ENCODE measurements at regions not wholly inside any gene's neighbourhood (a gene's known extent, or its start where the extent isn't known, plus 50 kb on each side); places are given as distances from the start of the nearest gene placed in this dataset.

- Histone ChIP-seq H3K36me3 (ENCODE audit: control insufficient read depth, low read depth, low read length) (no peaks in the 10 kb centered on the region), H3K4me3 (ENCODE audit: low read length) (no peak overlapping the region), H3K27me3 (ENCODE audit: control insufficient read depth, insufficient read depth, low read length) (no peaks in the 10 kb centered on the region), H3K4me1 (ENCODE audit: control insufficient read depth, low read depth, low read length) (peaks cover 9% of the 10 kb centered on the region), H3K9me3 (ENCODE audit: control insufficient read depth, low read depth, low read length) (no peaks in the 10 kb centered on the region), H3K9ac (ENCODE audit: low read length) (no peak overlapping the region), H3K27ac (ENCODE audit: low read length) (no peak overlapping the region)
These were observed 94.3 kb upstream of the PGRMC2 start for GRCh38 chr4:128381748-128382559.

DNA sequence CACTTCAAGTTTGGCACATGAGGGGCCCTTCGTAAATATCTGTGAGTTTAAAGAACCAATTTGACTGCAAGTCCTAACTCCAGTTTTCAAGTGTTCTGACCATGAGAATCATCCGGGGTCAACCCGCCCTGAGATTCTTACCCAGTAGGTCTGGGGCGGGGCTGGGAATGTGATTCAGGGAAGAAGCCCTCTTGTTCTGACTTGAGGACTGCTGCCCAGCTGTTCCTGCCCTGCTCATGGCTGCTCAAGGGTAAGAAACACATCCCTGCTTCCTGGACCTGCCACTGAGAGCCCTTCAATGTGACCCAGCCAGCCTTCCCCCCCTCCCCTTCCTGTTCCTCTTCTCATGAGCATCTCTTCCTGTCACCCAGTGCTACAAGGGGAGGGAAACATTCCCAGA lies 92.7 kb upstream of the PGRMC2 start:
- Histone ChIP-seq H3K27me3 (ENCODE audit: control insufficient read depth, insufficient read depth, low read length) (no peaks in the 10 kb centered on the region), H3K4me1 (ENCODE audit: control insufficient read depth, low read depth, low read length) (peaks cover 6% of the 10 kb centered on the region), H3K27ac (ENCODE audit: low read length) (no peak overlapping the region), H3K36me3 (ENCODE audit: control insufficient read depth, low read depth, low read length) (no peaks in the 10 kb centered on the region), H3K4me3 (ENCODE audit: low read length) (no peak overlapping the region), H3K9me3 (ENCODE audit: control insufficient read depth, low read depth, low read length) (no peaks in the 10 kb centered on the region), H3K9ac (ENCODE audit: low read length) (no peak overlapping the region)

GRCh38 chr4:128379860-128380259 lies 92.2 kb upstream of the PGRMC2 start:
- no peak overlapping the region for H3K27ac ChIP-seq (ENCODE audit: low read length)
- H3K27me3 ChIP-seq (ENCODE audit: control insufficient read depth, insufficient read depth, low read length): no peaks in the 10 kb centered on the region
- no peaks in the 10 kb centered on the region for H3K36me3 ChIP-seq (ENCODE audit: control insufficient read depth, low read depth, low read length)
- H3K4me3 ChIP-seq (ENCODE audit: low read length): no peak overlapping the region
- H3K9ac ChIP-seq (ENCODE audit: low read length): no peak overlapping the region
- H3K4me1 ChIP-seq (ENCODE audit: control insufficient read depth, low read depth, low read length): peaks cover 2% of the 10 kb centered on the region
- no peaks in the 10 kb centered on the region for H3K9me3 ChIP-seq (ENCODE audit: control insufficient read depth, low read depth, low read length)

GRCh38 chr4:128378668-128379067 lies 91.1 kb upstream of the PGRMC2 start:
- Histone ChIP-seq H3K27me3 (ENCODE audit: control insufficient read depth, insufficient read depth, low read length) (no peaks in the 10 kb centered on the region), H3K9me3 (ENCODE audit: control insufficient read depth, low read depth, low read length) (no peaks in the 10 kb centered on the region), H3K27ac (ENCODE audit: low read length) (no peak overlapping the region), H3K4me3 (ENCODE audit: low read length) (no peak overlapping the region), H3K4me1 (ENCODE audit: control insufficient read depth, low read depth, low read length) (no peaks in the 10 kb centered on the region), H3K9ac (ENCODE audit: low read length) (no peak overlapping the region), H3K36me3 (ENCODE audit: control insufficient read depth, low read depth, low read length) (no peaks in the 10 kb centered on the region)

- Histone ChIP-seq H3K27ac (ENCODE audit: low read length) (no peak overlapping the region), H3K4me1 (ENCODE audit: control insufficient read depth, low read depth, low read length) (no peaks in the 10 kb centered on the region), H3K4me3 (ENCODE audit: low read length) (no peak overlapping the region), H3K9ac (ENCODE audit: low read length) (no peak overlapping the region), H3K27me3 (ENCODE audit: control insufficient read depth, insufficient read depth, low read length) (no peaks in the 10 kb centered on the region), H3K9me3 (ENCODE audit: control insufficient read depth, low read depth, low read length) (no peaks in the 10 kb centered on the region), H3K36me3 (ENCODE audit: control insufficient read depth, low read depth, low read length) (no peaks in the 10 kb centered on the region)
These were observed 89.3 kb upstream of the PGRMC2 start for GRCh38 chr4:128376958-128377357.

DNA sequence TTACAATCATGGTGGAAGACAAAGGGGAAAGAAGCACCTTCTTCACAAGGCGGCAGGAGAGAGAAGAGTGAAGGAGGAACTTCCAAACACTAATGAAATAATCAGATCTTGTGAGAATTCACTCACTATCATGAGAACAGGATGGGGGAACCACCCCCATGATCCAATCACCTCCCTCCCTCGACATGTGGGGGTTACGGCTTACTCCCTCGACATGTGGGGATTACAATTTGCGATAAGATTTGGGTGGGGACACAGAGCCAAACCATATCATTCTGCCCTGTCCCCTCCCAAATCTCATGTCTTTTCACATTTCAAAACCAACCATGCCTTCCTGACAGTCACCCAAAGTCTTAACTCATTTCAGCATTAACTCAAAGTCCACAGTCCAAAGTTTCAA lies 88.7 kb upstream of the PGRMC2 start:
- Histone ChIP-seq H3K27ac (ENCODE audit: low read length) (no peak overlapping the region), H3K4me3 (ENCODE audit: low read length) (no peak overlapping the region), H3K4me1 (ENCODE audit: control insufficient read depth, low read depth, low read length) (no peaks in the 10 kb centered on the region), H3K27me3 (ENCODE audit: control insufficient read depth, insufficient read depth, low read length) (no peaks in the 10 kb centered on the region), H3K9me3 (ENCODE audit: control insufficient read depth, low read depth, low read length) (no peaks in the 10 kb centered on the region), H3K9ac (ENCODE audit: low read length) (no peak overlapping the region), H3K36me3 (ENCODE audit: control insufficient read depth, low read depth, low read length) (no peaks in the 10 kb centered on the region)

- Histone ChIP-seq H3K27me3 (ENCODE audit: control insufficient read depth, insufficient read depth, low read length) (no peaks in the 10 kb centered on the region), H3K4me1 (ENCODE audit: control insufficient read depth, low read depth, low read length) (no peaks in the 10 kb centered on the region), H3K27ac (ENCODE audit: low read length) (no peak overlapping the region), H3K9ac (ENCODE audit: low read length) (no peak overlapping the region), H3K9me3 (ENCODE audit: control insufficient read depth, low read depth, low read length) (no peaks in the 10 kb centered on the region), H3K36me3 (ENCODE audit: control insufficient read depth, low read depth, low read length) (no peaks in the 10 kb centered on the region), H3K4me3 (ENCODE audit: low read length) (no peak overlapping the region)
These were observed 86.0 kb upstream of the PGRMC2 start for GRCh38 chr4:128373628-128374027.

GRCh38 chr4:128371876-128372275 lies 84.3 kb upstream of the PGRMC2 start:
- H3K27ac ChIP-seq (ENCODE audit: low read length): no peak overlapping the region
- H3K9ac ChIP-seq (ENCODE audit: low read length): no peak overlapping the region
- no peaks in the 10 kb centered on the region for H3K4me1 ChIP-seq (ENCODE audit: control insufficient read depth, low read depth, low read length)
- H3K27me3 ChIP-seq (ENCODE audit: control insufficient read depth, insufficient read depth, low read length): no peaks in the 10 kb centered on the region
- H3K4me3 ChIP-seq (ENCODE audit: low read length): no peak overlapping the region
- no peaks in the 10 kb centered on the region for H3K9me3 ChIP-seq (ENCODE audit: control insufficient read depth, low read depth, low read length)
- no peaks in the 10 kb centered on the region for H3K36me3 ChIP-seq (ENCODE audit: control insufficient read depth, low read depth, low read length)

DNA sequence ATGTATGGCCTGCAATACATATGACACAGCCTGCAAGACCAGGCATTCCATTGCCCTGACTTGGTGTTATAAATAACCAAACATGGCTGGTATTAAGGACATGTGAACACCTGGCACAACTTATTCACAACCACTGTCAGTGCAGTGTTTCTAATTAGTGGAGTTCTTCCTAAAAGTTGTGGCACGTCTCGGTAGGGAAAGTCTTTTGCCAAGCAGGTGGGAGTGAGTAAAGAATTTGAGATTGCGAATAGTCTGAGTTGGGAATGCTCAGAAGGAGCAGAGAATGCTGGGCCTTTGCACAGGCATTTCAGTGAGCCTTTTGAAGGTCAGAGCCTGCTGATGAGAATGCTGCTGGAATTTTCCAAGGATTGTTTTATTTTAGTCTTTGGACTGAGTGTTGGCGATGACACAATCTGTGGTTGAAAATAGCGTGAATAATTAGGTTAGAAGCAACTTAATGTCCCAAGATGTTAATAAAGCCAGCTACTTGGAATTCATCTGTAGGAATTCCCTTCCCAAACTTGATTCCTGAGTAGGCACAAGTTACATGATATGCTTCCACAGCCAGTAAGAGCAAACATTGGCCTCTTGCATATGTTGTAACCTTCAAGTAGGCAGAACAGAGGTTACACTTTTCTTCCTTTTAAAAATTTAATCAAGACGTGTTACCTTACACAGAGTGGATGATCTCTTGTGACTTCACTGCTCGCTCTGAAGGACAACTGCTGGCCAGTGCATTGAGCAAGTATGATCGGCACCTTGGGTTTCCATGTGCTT lies 83.6 kb upstream of the PGRMC2 start:
- Histone ChIP-seq H3K27me3 (ENCODE audit: control insufficient read depth, insufficient read depth, low read length) (no peaks in the 10 kb centered on the region), H3K9ac (ENCODE audit: low read length) (no peak overlapping the region), H3K9me3 (ENCODE audit: control insufficient read depth, low read depth, low read length) (no peaks in the 10 kb centered on the region), H3K4me1 (ENCODE audit: control insufficient read depth, low read depth, low read length) (no peaks in the 10 kb centered on the region), H3K36me3 (ENCODE audit: control insufficient read depth, low read depth, low read length) (no peaks in the 10 kb centered on the region), H3K27ac (ENCODE audit: low read length) (no peak overlapping the region), H3K4me3 (ENCODE audit: low read length) (no peak overlapping the region)

- H3K36me3 ChIP-seq (ENCODE audit: control insufficient read depth, low read depth, low read length): no peaks in the 10 kb centered on the region
- H3K27ac ChIP-seq (ENCODE audit: low read length): no peak overlapping the region
- no peak overlapping the region for H3K9ac ChIP-seq (ENCODE audit: low read length)
- H3K4me3 ChIP-seq (ENCODE audit: low read length): no peak overlapping the region
- H3K9me3 ChIP-seq (ENCODE audit: control insufficient read depth, low read depth, low read length): no peaks in the 10 kb centered on the region
- peaks cover 10% of the 10 kb centered on the region for H3K4me1 ChIP-seq (ENCODE audit: control insufficient read depth, low read depth, low read length)
- no peaks in the 10 kb centered on the region for H3K27me3 ChIP-seq (ENCODE audit: control insufficient read depth, insufficient read depth, low read length)
These were observed 78.6 kb upstream of the PGRMC2 start for GRCh38 chr4:128366212-128366611.

DNA sequence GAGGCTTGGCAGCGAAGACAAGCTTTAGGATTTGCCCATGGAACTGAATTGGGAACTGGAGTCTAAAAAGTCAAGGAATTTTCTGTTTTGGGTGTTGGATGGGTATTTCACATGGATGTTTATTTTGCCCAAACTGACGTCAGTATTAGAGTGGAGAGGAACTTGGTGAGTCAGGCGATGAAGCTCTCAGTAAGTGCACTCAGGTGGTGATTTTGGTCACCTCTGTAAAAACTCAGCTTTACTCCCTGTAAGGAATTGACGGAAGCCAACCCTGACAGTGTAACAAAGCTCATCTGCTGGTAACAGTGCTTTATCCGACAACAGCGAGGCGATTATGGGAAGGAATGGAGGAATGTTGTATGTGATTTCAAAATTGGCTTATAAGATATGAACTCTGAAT lies 77.0 kb upstream of the PGRMC2 start:
- Histone ChIP-seq H3K27ac (ENCODE audit: low read length) (no peak overlapping the region), H3K9ac (ENCODE audit: low read length) (no peak overlapping the region), H3K9me3 (ENCODE audit: control insufficient read depth, low read depth, low read length) (no peaks in the 10 kb centered on the region), H3K36me3 (ENCODE audit: control insufficient read depth, low read depth, low read length) (no peaks in the 10 kb centered on the region), H3K27me3 (ENCODE audit: control insufficient read depth, insufficient read depth, low read length) (no peaks in the 10 kb centered on the region), H3K4me3 (ENCODE audit: low read length) (no peak overlapping the region), H3K4me1 (ENCODE audit: control insufficient read depth, low read depth, low read length) (peaks cover 10% of the 10 kb centered on the region)

- H3K9me3 ChIP-seq (ENCODE audit: control insufficient read depth, low read depth, low read length): no peaks in the 10 kb centered on the region
- peaks cover 10% of the 10 kb centered on the region for H3K4me1 ChIP-seq (ENCODE audit: control insufficient read depth, low read depth, low read length)
- H3K9ac ChIP-seq (ENCODE audit: low read length): no peak overlapping the region
- no peaks in the 10 kb centered on the region for H3K36me3 ChIP-seq (ENCODE audit: control insufficient read depth, low read depth, low read length)
- H3K4me3 ChIP-seq (ENCODE audit: low read length): no peak overlapping the region
- no peak overlapping the region for H3K27ac ChIP-seq (ENCODE audit: low read length)
- H3K27me3 ChIP-seq (ENCODE audit: control insufficient read depth, insufficient read depth, low read length): no peaks in the 10 kb centered on the region
These were observed 76.4 kb upstream of the PGRMC2 start for GRCh38 chr4:128363966-128364365.
